Lower lobe of right lung (tissue), 2 donors: ENCODE measurements at regions not wholly inside any gene's neighbourhood (a gene's known extent, or its start where the extent isn't known, plus 50 kb on each side); places are given as distances from the start of the nearest gene placed in this dataset.

Source experiments
- ATAC-seq, 2 donors: fragments of 200-7000 bp; cut with Tn5 transposase; one replicate each; pipeline ENCODE4 v1.9.1; 2020 to 2022; ENCODE audit warnings: mild to moderate bottlenecking in 2 of 2, moderate library complexity in 2 of 2
- DNase-seq: peaks from one replicate; pipeline ENCODE4 v3.0.0-alpha.2; 2020
- H3K27ac ChIP-seq: fragments of 200-600 bp; one replicate; pipeline ENCODE4 v1.8.0; 2022
- H3K27me3 ChIP-seq: fragments of 200-600 bp; one replicate; pipeline ENCODE4 v1.8.0; 2022; ENCODE audit warnings: low read depth
- H3K36me3 ChIP-seq: fragments of 200-600 bp; one replicate; pipeline ENCODE4 v1.8.0; 2022; ENCODE audit warnings: mild to moderate bottlenecking
- H3K4me1 ChIP-seq: fragments of 200-600 bp; one replicate; pipeline ENCODE4 v1.8.0; 2022
- H3K4me3 ChIP-seq: fragments of 200-600 bp; one replicate; pipeline ENCODE4 v1.8.0; 2022; ENCODE audit warnings: mild to moderate bottlenecking
- H3K9me3 ChIP-seq: fragments of 200-600 bp; one replicate; pipeline ENCODE4 v1.8.0; 2022
- intact Hi-C: fragments of 100-400 bp; cut with DNase I; formaldehyde crosslinking; loops from one replicate; pipeline ENCODE4 v1.11.0; 2022
- TF ChIP-seq, protein P1 (sequence below): fragments of 200-600 bp; IDR thresholded peaks from one replicate; pipeline ENCODE4 v1.8.0; 2022; ENCODE audit warnings: antibody characterized with exemption, mild to moderate bottlenecking
- donor health status: DM: no; HTN: yes; CAD: no; lungs with severe emphysema.

DNA sequence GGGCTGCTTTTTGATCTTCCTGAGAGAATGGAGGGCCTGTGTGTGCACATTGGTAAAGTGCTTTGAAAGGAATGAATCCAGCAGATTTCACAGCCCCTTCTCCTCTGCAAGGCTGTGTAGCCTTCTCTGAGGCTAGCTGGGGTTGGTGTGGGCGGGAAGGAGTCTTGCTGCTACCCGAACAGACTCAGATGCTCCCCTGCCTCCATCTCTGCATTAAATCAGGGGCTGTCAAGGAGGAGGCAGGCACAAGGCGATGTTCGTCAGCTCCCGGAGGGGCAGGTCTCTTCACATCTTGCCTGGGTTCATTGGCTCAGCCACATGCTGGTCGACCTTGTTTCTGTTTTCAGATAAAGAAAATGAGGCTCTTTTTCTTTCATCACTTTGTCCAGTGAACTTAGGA, 291.5 kb upstream of the SULF2 start:
- no peaks in the 10 kb centered on the region for H3K4me1 ChIP-seq
- H3K27me3 ChIP-seq, result no peaks in the 10 kb centered on the region
- no peaks in the 10 kb centered on the region for H3K36me3 ChIP-seq
- intact Hi-C loops, result no loop called here
- ATAC-seq, result no peak
- no peak overlapping the region for H3K4me3 ChIP-seq
- H3K27ac ChIP-seq, result no peak overlapping the region
- H3K9me3 ChIP-seq, result no peaks in the 10 kb centered on the region
- DNase-seq, result no peak
- TF ChIP-seq, protein P1, sequence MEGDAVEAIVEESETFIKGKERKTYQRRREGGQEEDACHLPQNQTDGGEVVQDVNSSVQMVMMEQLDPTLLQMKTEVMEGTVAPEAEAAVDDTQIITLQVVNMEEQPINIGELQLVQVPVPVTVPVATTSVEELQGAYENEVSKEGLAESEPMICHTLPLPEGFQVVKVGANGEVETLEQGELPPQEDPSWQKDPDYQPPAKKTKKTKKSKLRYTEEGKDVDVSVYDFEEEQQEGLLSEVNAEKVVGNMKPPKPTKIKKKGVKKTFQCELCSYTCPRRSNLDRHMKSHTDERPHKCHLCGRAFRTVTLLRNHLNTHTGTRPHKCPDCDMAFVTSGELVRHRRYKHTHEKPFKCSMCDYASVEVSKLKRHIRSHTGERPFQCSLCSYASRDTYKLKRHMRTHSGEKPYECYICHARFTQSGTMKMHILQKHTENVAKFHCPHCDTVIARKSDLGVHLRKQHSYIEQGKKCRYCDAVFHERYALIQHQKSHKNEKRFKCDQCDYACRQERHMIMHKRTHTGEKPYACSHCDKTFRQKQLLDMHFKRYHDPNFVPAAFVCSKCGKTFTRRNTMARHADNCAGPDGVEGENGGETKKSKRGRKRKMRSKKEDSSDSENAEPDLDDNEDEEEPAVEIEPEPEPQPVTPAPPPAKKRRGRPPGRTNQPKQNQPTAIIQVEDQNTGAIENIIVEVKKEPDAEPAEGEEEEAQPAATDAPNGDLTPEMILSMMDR, result no peak

DNA sequence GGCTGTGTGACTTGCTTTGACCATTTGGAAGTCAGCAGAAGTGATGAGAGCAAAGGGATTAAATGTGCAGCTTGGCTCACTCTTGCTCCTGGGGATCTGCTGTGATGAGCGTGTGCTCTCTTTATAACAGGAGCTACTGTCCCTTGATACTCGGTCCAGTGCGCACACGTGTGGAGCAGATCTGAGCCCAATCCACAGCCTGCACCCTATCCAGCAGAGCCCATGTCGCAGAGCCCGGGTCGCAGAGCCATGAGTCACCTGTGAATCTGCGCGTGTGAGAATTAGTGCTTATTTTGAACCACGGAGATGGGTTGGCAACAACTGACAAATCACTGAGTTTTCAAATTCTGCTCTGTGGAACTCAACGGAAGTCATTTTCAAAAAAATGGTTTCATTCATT, 291.0 kb upstream of the SULF2 start:
- Histone ChIP-seq H3K27me3 (no peaks in the 10 kb centered on the region), H3K9me3 (no peaks in the 10 kb centered on the region), H3K36me3 (no peaks in the 10 kb centered on the region), H3K4me1 (no peaks in the 10 kb centered on the region), H3K27ac (no peak overlapping the region), H3K4me3 (no peak overlapping the region)
- TF ChIP-seq, protein P1, result no peak
- DNase-seq (no peak), ATAC-seq (no peak)
- intact Hi-C loops, result no loop called here

DNA sequence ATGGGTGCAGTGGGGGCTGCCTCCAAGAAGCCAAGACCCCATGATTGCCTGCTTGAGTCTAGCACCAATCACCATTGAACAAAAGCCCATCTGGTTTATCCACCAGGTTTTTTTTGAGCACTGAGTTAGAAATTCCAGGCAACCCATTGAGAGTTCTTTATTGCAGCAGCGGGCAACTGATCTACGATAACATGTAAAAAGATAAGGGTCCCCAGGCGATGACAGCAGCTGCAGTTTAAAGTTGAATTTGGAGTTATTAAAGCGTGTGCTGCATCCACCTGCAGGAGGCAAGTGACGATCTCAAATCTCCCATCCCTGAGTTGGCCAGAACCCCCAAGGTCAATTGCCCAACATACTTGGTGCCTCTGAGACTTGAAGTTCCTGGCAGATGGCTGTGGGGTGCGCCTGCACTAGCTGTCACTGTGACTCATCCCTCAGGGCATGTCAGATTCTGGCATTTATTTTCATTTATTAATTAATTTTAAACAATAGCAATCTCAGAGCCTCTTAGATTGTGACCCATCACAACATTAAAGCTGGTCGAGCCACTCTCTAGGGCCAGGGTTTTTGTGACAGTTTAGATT, 290.4 kb upstream of the SULF2 start:
- ATAC-seq (no peak), DNase-seq (no peak)
- Histone ChIP-seq H3K27ac (no peak overlapping the region), H3K4me3 (no peak overlapping the region), H3K4me1 (no peaks in the 10 kb centered on the region), H3K36me3 (no peaks in the 10 kb centered on the region), H3K27me3 (no peaks in the 10 kb centered on the region), H3K9me3 (no peaks in the 10 kb centered on the region)
- TF ChIP-seq, protein P1, result no peak
- intact Hi-C loops, result no loop called here

DNA sequence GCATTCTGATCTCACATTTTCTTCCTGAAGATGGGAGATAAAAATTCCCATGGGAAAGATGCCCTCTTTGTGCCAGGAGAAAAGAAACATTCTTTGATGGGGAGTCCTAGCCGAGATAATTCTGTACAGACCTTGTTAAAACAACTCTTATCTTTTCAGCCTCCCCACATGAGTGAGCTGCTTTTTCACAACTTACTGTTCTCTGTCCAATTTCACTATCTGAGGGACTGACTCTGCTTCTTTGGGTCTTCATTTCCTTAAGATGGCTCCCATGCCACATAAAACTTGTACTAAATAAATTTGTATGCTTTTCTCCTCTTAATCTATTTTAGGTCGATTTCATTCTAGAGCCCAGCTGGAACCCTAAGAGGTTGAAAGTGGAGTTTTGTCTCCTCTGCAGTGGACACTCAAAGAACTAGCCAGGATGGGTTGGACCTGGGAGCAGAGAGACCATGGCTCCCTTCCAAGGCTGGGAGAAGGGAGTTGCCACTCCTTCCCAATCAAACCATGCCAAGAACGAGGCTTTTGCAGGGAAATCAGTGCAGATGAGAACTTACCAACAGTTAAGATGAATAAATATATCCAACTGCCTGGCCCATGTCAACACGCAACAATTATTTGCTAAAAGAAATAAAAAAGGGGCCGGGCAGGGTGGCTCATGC, 285.8 kb upstream of the SULF2 start:
- no peaks in the 10 kb centered on the region for H3K27me3 ChIP-seq
- H3K9me3 ChIP-seq, result no peaks in the 10 kb centered on the region
- H3K36me3 ChIP-seq, result no peaks in the 10 kb centered on the region
- DNase-seq (no peak), ATAC-seq (no peak)
- H3K27ac ChIP-seq, result no peak overlapping the region
- H3K4me1 ChIP-seq, result no peaks in the 10 kb centered on the region
- TF ChIP-seq, protein P1, result no peak
- H3K4me3 ChIP-seq, result no peak overlapping the region
- intact Hi-C loops, result no loop called here

DNA sequence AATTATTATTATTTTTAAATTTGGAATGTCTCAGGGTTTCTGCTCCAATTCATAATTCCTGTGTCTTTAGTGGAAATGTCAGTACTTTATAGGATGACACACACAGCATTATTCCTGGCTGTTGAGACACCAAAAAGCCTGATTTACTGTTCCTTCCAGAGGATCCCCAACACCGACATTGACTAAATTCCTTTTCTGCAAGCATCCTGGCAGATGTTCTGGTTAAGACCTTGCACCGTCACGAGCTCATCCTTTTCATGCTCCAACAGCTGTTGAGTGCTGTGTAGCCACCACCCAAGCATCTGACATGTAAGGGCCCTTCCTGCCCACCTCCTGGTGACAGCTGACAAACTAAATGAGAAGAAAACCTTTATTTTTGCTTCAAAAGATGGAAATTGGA, 284.3 kb upstream of the SULF2 start:
- intact Hi-C loops, result no loop called here
- H3K27me3 ChIP-seq, result no peaks in the 10 kb centered on the region
- TF ChIP-seq, protein P1, result no peak
- H3K36me3 ChIP-seq, result no peaks in the 10 kb centered on the region
- DNase-seq, result no peak
- no peaks in the 10 kb centered on the region for H3K4me1 ChIP-seq
- no peak overlapping the region for H3K4me3 ChIP-seq
- no peaks in the 10 kb centered on the region for H3K9me3 ChIP-seq
- ATAC-seq, result no peak
- no peak overlapping the region for H3K27ac ChIP-seq
